ENCODE measurements at regions not wholly inside any gene's neighbourhood (a gene's known extent, or its start where the extent isn't known, plus 50 kb on each side); places are given as distances from the start of the nearest gene placed in this dataset.

GRCh38 chr2:120612931-120613330 lies 122.7 kb upstream of the GLI2 start:
- TF ChIP-seq, protein P1, sequence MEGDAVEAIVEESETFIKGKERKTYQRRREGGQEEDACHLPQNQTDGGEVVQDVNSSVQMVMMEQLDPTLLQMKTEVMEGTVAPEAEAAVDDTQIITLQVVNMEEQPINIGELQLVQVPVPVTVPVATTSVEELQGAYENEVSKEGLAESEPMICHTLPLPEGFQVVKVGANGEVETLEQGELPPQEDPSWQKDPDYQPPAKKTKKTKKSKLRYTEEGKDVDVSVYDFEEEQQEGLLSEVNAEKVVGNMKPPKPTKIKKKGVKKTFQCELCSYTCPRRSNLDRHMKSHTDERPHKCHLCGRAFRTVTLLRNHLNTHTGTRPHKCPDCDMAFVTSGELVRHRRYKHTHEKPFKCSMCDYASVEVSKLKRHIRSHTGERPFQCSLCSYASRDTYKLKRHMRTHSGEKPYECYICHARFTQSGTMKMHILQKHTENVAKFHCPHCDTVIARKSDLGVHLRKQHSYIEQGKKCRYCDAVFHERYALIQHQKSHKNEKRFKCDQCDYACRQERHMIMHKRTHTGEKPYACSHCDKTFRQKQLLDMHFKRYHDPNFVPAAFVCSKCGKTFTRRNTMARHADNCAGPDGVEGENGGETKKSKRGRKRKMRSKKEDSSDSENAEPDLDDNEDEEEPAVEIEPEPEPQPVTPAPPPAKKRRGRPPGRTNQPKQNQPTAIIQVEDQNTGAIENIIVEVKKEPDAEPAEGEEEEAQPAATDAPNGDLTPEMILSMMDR (IDR thresholded peaks at IDR 0.05) = no peak
- TF ChIP-seq POLR2A (IDR thresholded peaks at IDR 0.05) = no peak
